ENCODE measurements at regions not wholly inside any gene's neighbourhood (a gene's known extent, or its start where the extent isn't known, plus 50 kb on each side); places are given as distances from the start of the nearest gene placed in this dataset.

DNA sequence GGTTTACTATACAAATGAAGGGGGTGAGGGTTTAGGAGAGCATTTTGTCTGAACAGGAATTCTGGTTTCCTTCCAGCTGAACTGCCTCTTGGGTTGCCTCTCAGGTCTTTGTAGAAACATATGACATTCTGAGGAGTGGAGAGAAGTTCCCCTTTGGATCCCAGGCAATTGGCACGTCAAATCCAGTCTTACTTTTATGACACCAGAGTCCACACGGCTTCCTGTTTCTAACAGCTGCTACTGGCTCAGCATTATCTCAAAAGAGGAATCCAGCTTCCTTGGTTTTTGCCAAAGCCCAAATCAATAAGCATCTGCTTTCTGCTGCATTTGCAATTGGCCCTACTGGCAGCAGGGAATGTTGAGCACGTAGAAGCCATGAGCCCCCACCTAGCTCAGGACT is 97.6 kb upstream of the FAM20A start:
- Histone ChIP-seq H3K4me1 (ENCODE audit: insufficient read depth, low read length) (no peaks in the 10 kb centered on the region), H3K4me3 (ENCODE audit: low read length) (no peak overlapping the region), H3K27me3 (ENCODE audit: insufficient read depth, low read length) (peaks cover 3% of the 10 kb centered on the region), H3K36me3 (ENCODE audit: insufficient read depth, low read length) (no peaks in the 10 kb centered on the region), H2AFZ (ENCODE audit: low read depth, low read length) (no peak overlapping the region), H3K9me3 (ENCODE audit: low read length) (no peaks in the 10 kb centered on the region)

DNA sequence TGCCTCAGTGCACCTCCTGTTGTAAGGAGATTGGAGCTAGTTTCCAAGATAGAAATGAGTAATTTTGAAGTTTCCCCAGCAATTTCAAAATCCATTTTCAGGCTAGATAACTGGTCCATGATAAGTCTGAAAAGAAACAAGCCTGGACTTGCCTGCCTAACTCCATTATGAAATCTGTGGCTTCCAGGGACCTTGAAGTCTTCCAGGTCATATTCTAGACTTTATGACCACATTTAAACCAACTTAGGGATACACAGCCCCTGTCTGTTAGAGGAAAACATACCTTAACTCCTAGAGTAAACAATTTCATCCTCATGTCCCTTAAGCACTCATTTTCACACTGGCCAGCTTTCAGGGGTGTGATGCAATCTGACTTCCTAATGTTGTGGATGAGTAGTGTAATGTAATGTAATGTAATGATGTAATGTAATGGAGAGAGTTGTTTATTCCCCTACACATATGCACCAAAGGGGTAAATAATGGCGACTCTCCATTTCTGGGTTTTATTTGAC is 96.7 kb upstream of the FAM20A start:
- H2AFZ ChIP-seq (ENCODE audit: low read depth, low read length) = peak overlapping the region; percentile 42
- H3K4me1 ChIP-seq (ENCODE audit: insufficient read depth, low read length) = no peaks in the 10 kb centered on the region
- H3K27me3 ChIP-seq (ENCODE audit: insufficient read depth, low read length) = peaks cover 3% of the 10 kb centered on the region
- H3K4me3 ChIP-seq (ENCODE audit: low read length) = no peak overlapping the region
- H3K36me3 ChIP-seq (ENCODE audit: insufficient read depth, low read length) = no peaks in the 10 kb centered on the region
- no peaks in the 10 kb centered on the region for H3K9me3 ChIP-seq (ENCODE audit: low read length)

DNA sequence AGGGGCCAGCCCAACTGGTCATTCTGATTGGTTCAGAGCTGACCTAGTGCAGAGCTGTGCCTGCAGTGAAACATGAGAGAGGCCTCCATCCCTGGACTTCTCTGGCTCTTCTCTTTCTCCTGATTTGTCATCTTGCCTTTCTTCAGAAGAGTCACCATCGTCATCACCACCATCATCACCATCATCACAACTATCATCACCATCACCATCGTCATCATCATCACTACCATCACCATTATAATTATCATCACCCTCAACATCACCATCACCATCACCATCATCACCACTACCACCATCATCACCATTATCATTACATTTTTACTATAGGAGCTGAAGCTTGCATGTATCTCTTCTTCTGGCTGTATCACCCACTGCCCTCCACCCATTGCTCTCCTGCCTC is 94.5 kb upstream of the FAM20A start:
- no peaks in the 10 kb centered on the region for H3K4me1 ChIP-seq (ENCODE audit: insufficient read depth, low read length)
- H3K27me3 ChIP-seq (ENCODE audit: insufficient read depth, low read length) = peaks cover 3% of the 10 kb centered on the region

DNA sequence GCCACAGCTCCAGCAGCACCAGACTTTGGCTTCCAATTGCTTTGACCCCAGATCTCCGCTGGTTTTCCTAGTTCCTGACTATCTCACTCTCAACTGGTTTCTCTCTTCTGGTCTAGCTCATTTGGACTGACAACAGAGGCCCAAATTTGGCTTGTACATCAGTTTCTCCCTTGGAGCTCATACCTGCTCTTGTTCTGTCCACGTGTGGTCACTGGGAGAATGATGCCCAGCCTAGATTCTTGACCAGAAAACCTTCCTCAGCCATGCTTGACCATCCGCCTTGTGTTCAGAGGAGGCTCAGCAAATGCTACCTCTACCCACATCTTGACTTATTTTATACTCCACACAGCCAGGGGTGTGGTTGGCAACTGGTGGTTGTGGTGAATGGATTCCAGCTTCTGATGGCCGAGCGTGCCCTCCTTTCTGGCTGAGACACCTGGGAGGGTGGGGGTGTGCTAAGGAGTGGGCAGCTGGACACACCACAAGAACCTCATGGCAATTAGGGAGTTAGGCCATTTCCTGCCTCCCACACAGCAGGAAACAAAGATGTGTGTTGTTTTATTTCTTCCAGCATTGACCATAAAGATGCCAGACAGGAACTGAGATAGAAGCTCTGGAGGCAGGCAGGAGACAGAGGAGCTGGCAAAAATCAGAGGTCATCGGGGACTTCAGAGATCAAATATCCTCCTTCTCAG is 93.8 kb upstream of the FAM20A start:
- H3K9me3 ChIP-seq (ENCODE audit: low read length) = no peaks in the 10 kb centered on the region

More for the DNA sequence above, 94.5 kb upstream of the FAM20A start:
- no peak overlapping the region for H3K4me3 ChIP-seq (ENCODE audit: low read length)
- H3K9me3 ChIP-seq (ENCODE audit: low read length) = no peaks in the 10 kb centered on the region
- H3K36me3 ChIP-seq (ENCODE audit: insufficient read depth, low read length) = no peaks in the 10 kb centered on the region
- no peak overlapping the region for H2AFZ ChIP-seq (ENCODE audit: low read depth, low read length)

DNA sequence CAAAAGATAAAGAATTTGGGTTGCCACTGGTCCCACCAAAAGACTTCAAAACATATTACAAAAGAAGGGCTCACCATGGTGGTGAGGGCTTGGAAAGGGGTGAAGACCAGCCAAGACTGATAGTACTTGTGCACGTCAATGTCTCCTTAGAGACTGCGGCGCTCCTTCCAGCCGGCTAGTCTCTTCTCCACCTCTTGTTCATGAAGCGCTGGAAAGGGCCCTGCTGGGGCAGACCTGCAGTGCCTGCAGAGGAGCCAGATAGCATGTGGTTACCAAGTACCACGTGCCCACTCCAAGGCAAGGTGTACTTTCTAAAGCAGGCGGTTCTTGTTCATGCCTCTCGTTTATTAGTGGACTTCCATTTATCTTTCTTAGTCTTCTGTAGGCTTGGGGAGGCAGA is 92.7 kb upstream of the FAM20A start:
- H3K9me3 ChIP-seq (ENCODE audit: low read length) = no peaks in the 10 kb centered on the region
- H3K4me3 ChIP-seq (ENCODE audit: low read length) = no peak overlapping the region
- no peaks in the 10 kb centered on the region for H3K4me1 ChIP-seq (ENCODE audit: insufficient read depth, low read length)
- H3K27me3 ChIP-seq (ENCODE audit: insufficient read depth, low read length) = peaks cover 3% of the 10 kb centered on the region
- H3K36me3 ChIP-seq (ENCODE audit: insufficient read depth, low read length) = no peaks in the 10 kb centered on the region
- H2AFZ ChIP-seq (ENCODE audit: low read depth, low read length) = no peak overlapping the region

More for the DNA sequence above, 93.8 kb upstream of the FAM20A start:
- H3K27me3 ChIP-seq (ENCODE audit: insufficient read depth, low read length) = peaks cover 3% of the 10 kb centered on the region
- no peaks in the 10 kb centered on the region for H3K4me1 ChIP-seq (ENCODE audit: insufficient read depth, low read length)
- no peaks in the 10 kb centered on the region for H3K36me3 ChIP-seq (ENCODE audit: insufficient read depth, low read length)
- no peak overlapping the region for H2AFZ ChIP-seq (ENCODE audit: low read depth, low read length)
- no peak overlapping the region for H3K4me3 ChIP-seq (ENCODE audit: low read length)

DNA sequence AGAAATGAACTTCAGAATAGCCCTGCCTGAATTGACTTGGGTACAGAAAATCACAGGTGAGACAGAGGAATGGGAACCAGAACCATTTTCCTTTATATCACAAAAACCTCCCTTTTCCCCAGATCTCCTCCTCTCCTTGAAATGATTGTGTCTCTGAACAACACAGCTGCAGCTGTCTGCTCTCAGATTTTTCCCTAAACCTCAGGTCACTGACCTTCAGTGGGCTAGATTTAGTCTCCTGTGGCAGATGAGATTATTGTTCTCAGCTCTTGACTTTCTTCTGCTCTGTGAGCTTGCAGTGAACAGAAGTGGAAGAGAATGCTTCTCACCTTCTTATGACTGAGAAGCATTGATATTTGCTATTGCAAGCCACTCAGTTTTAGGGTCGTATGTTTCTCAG is 92.3 kb upstream of the FAM20A start:
- Histone ChIP-seq H2AFZ (ENCODE audit: low read depth, low read length) (no peak overlapping the region), H3K27me3 (ENCODE audit: insufficient read depth, low read length) (peaks cover 3% of the 10 kb centered on the region), H3K4me3 (ENCODE audit: low read length) (no peak overlapping the region), H3K9me3 (ENCODE audit: low read length) (no peaks in the 10 kb centered on the region), H3K4me1 (ENCODE audit: insufficient read depth, low read length) (no peaks in the 10 kb centered on the region), H3K36me3 (ENCODE audit: insufficient read depth, low read length) (no peaks in the 10 kb centered on the region)

DNA sequence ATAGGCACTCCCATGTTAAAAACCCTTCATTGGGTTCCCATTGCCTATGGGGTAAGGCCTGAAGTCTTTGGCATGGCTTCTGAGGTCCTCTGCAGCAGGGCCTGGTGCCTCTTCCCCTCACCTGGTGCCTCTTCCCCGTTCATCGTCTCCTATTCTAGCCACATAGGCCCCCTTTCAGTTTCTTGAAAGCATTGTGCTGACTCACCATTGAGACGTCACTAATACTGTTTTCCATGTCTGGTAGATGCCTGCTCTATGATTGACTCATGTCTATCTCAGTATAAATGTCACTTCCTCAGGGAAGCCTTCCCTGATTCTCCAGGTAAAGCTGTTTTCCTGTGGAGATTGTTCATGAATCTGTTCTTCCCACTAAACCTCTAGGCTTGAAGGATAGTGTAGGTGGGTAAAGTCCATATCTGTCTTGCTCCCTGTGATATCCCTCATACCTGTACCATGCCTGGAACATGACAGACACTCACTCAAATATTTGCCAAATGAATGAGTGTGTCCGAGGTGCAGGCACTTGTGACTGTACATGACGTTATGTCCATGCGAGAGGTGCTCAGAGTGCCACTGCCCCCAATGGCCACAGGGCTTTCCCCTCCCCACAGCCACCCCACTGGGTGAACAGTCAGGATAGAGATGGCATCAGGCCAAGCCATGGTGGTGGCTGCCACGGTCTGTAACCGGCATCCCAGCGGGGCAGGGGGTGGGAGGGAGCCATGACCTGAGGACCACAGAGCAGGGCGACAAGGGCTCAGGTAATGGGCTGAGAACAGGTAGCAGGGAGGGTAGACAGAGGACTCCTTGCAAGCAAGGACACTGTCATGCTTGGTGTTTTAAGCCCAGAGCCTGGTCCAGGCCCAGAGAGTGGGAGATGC is 85.2 kb upstream of the FAM20A start:
- Histone ChIP-seq H2AFZ (ENCODE audit: low read depth, low read length) (no peak overlapping the region), H3K4me3 (ENCODE audit: low read length) (no peak overlapping the region), H3K4me1 (ENCODE audit: insufficient read depth, low read length) (no peaks in the 10 kb centered on the region), H3K36me3 (ENCODE audit: insufficient read depth, low read length) (no peaks in the 10 kb centered on the region), H3K27me3 (ENCODE audit: insufficient read depth, low read length) (peaks cover 2% of the 10 kb centered on the region), H3K9me3 (ENCODE audit: low read length) (no peaks in the 10 kb centered on the region)

DNA sequence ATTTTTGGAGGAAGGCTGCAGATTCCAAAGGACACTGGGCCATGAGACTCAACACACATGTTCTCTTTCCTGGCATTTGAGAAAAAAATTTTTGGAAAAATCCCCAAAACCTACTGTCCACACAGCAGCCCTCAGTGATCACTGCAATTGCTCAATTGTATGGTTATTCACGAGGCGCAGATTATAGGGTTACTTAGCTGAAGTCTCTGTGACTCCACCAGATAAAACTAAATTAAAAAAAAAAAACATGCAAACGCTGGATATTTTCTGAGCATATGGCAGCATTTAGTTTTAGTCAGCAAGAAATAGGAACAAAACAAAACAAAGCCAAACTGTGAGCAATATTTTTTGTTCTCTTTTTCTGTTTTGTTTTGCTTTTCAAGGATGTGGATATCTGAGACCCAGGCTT is 83.8 kb upstream of the FAM20A start:
- no peak overlapping the region for H3K4me3 ChIP-seq (ENCODE audit: low read length)

DNA sequence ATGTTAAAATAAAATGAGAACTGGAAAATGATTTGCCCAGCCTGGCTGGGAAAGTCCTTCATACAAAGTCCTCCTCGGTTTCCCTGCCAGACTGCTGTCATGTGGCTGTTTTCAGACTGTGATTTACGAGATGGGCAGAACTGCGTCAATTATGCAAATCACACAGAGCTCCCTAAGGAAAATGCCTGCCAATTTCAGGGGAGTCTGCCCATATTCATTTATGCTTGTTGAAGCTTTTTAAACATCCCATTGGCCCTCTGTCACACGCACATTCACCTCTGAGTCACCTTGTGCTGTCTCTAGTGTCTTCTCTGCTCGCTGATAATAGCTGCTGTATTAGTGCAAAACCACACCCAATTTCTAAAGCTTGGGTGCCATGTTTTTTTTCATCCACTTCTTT is 81.7 kb upstream of the FAM20A start:
- Histone ChIP-seq H3K27me3 (ENCODE audit: insufficient read depth, low read length) (peaks cover 2% of the 10 kb centered on the region), H3K36me3 (ENCODE audit: insufficient read depth, low read length) (no peaks in the 10 kb centered on the region), H3K4me3 (ENCODE audit: low read length) (no peak overlapping the region), H3K4me1 (ENCODE audit: insufficient read depth, low read length) (no peaks in the 10 kb centered on the region), H2AFZ (ENCODE audit: low read depth, low read length) (no peak overlapping the region), H3K9me3 (ENCODE audit: low read length) (no peaks in the 10 kb centered on the region)

More for the DNA sequence above, 83.8 kb upstream of the FAM20A start:
- Histone ChIP-seq H2AFZ (ENCODE audit: low read depth, low read length) (no peak overlapping the region), H3K36me3 (ENCODE audit: insufficient read depth, low read length) (no peaks in the 10 kb centered on the region), H3K27me3 (ENCODE audit: insufficient read depth, low read length) (peaks cover 2% of the 10 kb centered on the region), H3K9me3 (ENCODE audit: low read length) (no peaks in the 10 kb centered on the region), H3K4me1 (ENCODE audit: insufficient read depth, low read length) (no peaks in the 10 kb centered on the region)

DNA sequence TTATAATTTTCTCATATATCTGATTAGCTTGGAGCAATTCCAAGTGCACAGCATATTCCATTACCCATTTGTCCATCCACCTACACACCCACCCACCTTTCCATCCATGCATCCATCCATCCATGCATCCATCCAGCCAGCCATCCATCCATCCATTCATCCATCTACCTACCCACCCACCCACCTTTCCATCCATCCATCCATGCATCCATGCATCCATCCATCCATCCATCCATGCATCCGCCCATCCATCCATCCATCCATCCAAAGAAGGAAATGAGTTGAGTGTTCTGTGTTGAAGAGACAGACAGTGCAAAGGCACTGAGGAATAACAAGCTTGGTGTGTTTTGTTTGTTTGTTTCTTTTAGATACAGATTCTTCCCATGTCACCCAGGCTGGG is 78.7 kb upstream of the FAM20A start:
- Histone ChIP-seq H3K36me3 (ENCODE audit: insufficient read depth, low read length) (no peaks in the 10 kb centered on the region), H3K9me3 (ENCODE audit: low read length) (no peaks in the 10 kb centered on the region), H2AFZ (ENCODE audit: low read depth, low read length) (no peak overlapping the region), H3K4me3 (ENCODE audit: low read length) (no peak overlapping the region), H3K27me3 (ENCODE audit: insufficient read depth, low read length) (peaks cover 4% of the 10 kb centered on the region), H3K4me1 (ENCODE audit: insufficient read depth, low read length) (no peaks in the 10 kb centered on the region)

DNA sequence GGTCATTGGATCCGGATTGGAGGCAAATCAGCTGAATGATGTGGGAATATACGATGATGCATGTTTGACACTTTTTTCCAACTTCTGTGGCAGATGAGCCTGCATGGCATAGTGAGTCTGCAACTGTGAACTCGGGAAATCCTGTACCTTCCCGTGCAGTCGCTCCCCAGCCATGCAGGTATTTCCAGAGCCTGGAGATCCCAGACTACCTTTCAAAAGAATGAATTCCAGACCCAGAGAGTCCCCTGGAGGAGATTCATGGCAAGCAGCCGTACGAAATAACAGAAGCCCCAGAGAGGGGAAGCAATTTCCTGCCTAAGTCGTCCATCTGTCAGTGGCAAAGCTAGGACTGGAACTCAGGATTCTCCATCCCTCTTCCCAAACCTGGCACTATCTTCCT is 75.7 kb upstream of the FAM20A start:
- Histone ChIP-seq H3K27me3 (ENCODE audit: insufficient read depth, low read length) (peaks cover 4% of the 10 kb centered on the region), H3K4me3 (ENCODE audit: low read length) (no peak overlapping the region), H2AFZ (ENCODE audit: low read depth, low read length) (no peak overlapping the region), H3K4me1 (ENCODE audit: insufficient read depth, low read length) (no peaks in the 10 kb centered on the region), H3K36me3 (ENCODE audit: insufficient read depth, low read length) (no peaks in the 10 kb centered on the region), H3K9me3 (ENCODE audit: low read length) (no peaks in the 10 kb centered on the region)

DNA sequence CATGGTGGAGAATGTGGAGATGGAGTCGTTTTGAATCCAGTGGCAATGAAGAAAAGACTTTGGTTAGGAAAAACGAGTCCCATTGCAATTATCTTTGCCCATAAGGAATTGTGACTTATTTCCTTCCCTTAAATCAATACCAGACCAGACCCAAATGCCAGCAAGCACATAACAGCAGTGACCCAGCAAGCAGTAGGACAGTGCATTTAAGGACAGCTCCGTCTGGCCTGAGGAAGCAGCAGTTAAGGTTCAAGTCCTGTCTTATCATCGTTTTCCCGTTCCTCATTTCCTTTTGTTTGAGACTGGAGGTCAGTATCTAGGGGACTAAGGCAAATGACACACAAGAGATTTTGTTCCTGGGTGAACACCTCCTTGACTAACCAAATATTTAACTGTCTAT is 74.6 kb upstream of the FAM20A start:
- Histone ChIP-seq H3K36me3 (ENCODE audit: insufficient read depth, low read length) (no peaks in the 10 kb centered on the region), H3K4me3 (ENCODE audit: low read length) (no peak overlapping the region), H2AFZ (ENCODE audit: low read depth, low read length) (no peak overlapping the region), H3K27me3 (ENCODE audit: insufficient read depth, low read length) (peaks cover 4% of the 10 kb centered on the region), H3K4me1 (ENCODE audit: insufficient read depth, low read length) (no peaks in the 10 kb centered on the region), H3K9me3 (ENCODE audit: low read length) (no peaks in the 10 kb centered on the region)
